Kidney glomerular epithelial cell (primary cell): ENCODE measurements at regions not wholly inside any gene's neighbourhood (a gene's known extent, or its start where the extent isn't known, plus 50 kb on each side); places are given as distances from the start of the nearest gene placed in this dataset.

Experiments
- DNase-seq: peaks from one replicate; lab custom pipeline; 2025; lab: John Stamatoyannopoulos, UW

GRCh38 chr9:13716601-13717321 lies 437.3 kb upstream of the MPDZ start:
- DNase-seq, result no peak

- DNase-seq, result no peak
Measured at GRCh38 chr9:13716090-13716489, 436.6 kb upstream of the MPDZ start.

- DNase-seq, result no peak
Measured at GRCh38 chr9:13715430-13715829, 435.9 kb upstream of the MPDZ start.

GRCh38 chr9:13707612-13708576 lies 428.4 kb upstream of the MPDZ start:
- no peak for DNase-seq

- DNase-seq, result no peak
Measured at GRCh38 chr9:13705918-13706317, 426.4 kb upstream of the MPDZ start.

DNA sequence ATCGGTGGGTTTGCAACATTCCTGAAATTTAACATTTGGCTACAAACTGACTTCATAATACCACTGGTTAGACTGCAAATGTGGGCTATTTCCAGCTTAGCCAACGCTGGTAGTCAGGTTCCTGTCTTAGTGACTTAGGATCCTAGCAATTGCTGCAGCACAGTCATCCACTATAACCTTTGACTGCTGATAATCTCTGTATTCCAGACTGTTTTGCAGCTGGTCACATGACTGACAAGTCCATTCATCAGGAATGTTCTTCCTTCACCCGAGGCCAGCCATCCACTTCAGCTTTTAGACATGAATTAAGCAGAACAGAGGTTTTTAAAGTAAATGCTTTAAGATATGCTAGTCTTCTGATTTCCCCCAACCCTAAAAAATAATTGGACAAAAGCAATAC lies 425.9 kb upstream of the MPDZ start:
- no peak for DNase-seq

GRCh38 chr9:13690595-13690994 lies 411.1 kb upstream of the MPDZ start:
- DNase-seq, result no peak

DNA sequence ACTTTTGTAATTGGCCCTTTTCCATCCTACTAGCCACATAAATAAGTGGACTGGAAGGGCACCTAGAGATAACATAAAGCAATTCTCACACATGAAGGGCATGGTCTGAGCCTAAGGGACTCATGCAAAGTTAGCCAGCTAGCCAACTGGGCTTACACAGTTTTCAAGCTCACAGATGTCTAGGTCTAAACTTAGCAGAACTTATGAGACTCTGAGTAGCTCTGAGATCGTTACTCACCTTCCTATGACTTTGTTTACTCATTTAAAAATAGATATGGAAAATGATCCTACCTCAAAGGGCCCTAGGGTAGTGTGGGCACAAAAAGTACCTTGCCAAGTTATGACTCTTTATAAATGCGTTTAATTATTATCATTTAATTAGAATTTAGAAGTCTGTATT lies 410.4 kb upstream of the MPDZ start:
- DNase-seq, result no peak

DNA sequence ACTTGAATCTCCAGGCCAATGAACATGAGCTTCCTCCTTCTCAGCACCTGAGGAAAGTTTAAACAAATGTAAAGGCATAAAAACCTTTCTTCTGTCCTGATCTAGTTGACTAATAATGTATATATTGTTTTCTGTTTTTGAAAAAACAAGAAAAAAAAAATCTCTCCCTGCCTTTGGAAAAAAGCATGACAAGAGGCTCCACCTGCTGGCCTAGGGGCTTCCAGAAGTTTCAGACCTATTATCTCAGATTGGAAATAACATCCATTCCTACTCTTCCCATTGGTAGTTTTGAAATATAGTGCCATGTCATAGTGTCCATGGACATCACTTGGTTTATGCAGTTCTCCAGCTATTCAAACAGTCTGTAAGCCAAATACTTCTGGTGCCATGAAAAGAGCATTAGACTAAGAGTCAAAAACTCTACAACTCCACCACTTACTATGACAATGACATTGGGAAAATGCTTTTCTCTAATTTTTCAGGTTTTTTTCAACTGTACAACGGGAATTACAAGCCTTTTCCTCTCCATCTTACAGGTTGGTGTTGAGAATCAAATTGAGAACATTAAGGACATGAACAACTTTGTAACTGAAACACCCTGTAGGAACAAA lies 409.6 kb upstream of the MPDZ start:
- peak; percentile 2 for DNase-seq

DNA sequence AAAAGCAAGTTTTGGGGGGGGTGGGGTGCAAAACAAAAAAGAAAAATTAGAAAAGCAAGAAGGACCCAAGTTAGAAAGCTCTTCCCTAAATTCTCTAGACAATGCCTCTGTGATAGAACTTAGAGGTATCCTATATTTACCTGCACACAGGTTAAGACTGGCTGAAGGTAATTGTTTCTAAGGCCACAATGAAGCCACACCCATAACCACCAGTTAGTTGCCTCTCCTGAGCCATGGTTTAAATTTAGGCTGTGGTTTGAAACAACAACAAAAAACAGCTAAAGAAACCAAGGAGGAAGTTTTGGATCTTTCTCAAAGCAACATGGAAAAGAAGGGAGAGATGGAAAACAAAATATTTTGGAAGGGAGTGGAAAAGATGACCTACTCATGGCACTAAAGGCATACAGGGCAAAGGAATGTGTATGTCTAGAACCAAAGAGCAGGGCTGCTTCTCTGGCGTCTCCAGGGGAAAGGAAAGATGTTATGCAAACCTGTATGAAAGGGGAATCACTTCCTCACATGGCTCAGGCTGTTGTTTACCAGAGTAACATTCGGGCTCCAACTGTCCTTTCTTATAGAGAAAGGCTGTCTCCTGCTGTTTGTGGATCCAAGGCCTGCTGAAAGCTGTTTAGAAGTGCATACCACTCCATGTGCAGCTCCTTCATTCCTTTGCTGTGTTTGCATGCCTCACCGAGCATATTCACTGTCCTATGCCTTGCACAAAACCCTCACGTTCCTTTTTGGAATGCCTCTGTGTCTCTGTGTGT lies 408.9 kb upstream of the MPDZ start:
- DNase-seq, result no peak

DNA sequence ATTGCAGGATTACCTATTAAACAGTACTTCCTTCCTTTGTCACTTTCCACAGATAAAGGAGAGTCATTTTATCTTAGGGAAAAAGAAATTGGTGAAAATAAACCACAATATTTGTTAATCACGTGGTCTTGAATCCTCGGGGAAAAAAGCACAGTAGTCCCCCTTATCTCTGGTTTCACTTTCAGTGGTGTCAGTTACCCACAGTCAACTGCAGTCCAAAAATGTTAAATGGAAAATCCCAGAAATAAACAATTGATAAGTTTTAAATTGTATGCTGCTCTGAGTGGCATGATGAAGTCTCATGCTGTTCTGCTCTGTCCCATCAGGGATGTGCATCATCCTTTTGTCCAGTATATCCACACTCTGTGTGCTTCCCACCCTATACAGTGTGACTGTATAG lies 405.2 kb upstream of the MPDZ start:
- DNase-seq, result no peak

DNA sequence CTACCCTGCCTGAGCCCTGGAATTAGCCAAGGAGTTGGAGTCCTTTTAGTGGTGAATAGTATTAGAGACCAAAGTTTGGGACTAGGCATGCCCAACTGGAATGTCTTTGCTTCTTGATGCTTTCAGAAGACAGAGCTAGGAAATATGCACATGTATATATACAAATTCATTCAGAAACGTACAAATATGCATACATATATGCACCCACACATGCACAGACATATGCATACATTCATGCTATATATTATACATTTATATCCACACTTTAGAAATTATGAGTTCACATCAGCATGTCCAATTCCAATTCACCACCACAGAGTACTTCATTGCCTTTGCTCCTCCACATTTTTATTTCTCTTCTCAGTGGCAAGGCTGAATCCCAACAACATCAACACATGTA lies 398.3 kb upstream of the MPDZ start:
- DNase-seq, result no peak

DNA sequence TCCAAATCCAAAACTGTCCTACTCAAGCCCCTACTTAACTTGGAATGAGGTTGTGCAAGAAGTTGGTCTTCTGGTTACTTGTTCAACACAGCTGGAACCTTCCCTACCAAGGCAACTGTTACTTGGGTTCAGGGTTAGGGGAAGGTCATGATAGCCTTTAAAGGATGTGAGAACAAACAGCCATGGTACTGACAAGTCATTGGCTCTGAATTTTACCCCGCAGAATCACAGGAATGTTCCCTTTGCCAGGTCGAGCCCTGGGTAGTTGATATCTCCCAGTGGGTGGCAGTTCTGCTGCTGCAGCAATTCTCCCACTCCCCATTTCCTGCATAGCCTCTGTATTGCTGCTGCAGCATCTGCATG lies 396.1 kb upstream of the MPDZ start:
- DNase-seq, result no peak

DNA sequence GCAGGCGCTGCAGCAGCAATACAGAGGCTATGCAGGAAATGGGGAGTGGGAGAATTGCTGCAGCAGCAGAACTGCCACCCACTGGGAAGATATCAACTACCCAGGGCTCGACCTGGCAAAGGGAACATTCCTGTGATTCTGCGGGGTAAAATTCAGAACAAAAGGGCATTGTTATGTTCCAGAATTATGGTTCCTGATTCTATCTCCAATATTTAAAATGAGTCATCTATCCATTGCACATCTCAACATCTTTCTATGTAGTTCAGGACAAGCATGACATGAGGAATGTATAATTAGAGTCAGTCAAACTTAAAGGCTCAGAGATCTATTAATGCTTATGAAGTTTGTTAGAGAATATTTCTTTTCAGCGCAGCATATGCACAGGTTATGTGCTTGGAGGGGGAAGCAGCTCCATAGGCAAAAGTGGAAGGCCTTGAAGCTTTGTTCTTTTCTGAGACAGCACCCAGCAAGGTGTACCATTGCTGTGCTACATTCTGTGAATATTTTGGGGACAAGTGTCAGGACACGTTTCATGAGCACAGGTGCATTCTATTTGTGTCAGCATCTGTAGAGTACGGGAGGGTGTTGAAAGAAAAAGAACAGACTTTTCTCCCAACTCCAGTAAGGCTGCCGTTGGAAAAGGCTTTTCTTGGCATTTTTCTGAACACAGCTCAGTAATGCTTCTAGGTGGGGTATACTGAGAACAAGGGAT lies 395.6 kb upstream of the MPDZ start:
- DNase-seq, result no peak

DNA sequence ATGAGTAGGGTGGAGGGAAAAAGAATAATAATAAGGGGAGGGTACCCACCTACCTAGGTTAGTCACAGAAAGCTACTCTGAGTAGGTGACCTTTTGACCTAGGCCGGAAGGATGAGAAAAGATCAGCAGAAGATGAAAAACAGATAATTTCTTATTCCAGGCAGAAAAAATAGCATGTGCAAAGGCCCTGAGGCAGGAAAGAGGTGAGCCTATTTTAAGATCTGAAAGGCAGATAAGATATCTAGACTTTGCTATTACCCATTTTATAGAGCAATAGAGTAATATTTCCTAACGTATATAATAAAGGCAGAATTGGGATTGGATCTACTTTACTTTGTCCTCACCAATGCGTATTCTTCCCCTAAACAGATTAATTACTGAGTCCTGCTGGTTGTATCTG lies 393.9 kb upstream of the MPDZ start:
- DNase-seq, result no peak

- DNase-seq, result no peak
Measured at GRCh38 chr9:13665418-13666066, 386.1 kb upstream of the MPDZ start.

DNA sequence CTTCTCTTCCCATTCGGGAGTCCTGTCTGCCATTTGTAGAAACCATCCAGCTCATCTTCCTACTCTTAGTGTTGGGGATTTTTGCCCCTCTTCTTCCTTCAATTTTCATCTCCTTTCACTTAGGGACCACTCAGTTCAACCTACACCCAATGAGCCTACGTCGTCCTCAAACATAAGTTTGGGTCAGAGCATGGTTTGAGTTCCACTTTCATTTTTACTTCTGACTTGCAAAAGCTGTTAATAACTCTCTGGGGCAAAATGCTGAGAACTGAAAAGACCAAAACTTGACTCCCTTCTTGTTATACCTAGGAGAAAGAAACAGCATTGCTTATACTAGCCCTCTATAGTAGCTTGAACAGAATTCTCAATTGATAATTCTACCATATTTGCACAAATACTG lies 381.5 kb upstream of the MPDZ start:
- no peak for DNase-seq

DNA sequence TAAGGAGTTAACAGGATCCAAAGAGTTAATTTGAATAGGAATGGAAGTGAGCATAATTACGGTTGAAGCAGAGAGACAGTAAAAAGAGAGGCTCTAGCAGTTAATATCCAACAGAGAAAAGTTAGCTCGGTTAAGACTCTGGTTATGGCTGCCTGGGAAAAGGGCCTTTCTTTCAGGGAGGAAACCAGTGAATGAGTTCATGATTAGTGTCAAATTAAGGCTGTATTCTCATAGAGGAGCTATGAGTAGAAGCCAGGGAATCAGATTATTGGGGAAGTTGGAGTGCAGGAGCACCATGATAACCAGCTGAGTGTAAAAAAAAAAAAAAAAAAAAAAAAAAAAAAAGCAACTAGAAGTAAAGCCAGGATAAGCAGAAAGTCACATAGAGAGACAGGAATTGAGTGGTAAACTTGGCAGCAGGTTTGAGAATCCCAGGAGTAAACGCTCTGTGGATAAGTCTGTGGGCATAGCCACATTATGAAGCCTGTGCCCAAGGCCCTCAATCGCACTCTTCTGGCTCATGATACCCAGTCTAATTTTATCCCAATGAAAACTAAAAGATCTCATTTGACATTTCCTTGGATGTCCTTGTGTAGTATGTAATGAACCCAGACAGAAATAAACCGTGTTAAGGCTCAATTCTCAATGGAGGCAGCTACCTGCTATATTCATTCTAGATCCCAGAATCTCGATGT lies 372.6 kb upstream of the MPDZ start:
- DNase-seq, result no peak

DNA sequence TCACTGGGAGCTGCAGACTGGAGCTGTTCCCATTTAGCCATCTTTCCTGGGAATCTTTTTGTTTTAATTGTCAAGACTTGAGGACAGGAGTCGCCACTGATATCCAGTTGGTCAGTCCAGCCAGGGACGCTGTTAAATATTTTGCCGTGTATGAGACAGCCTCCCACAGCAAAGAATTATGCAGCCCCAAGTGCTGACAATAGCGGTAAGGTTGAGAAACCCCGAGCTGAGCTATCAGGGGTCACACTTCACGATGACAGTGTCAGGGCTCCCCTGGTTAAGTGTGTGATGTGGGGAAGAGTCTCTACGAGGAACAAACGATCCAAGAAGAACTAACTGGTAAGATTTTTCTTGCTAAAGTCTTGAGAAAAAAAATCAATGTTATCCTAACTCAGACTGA lies 372.0 kb upstream of the MPDZ start:
- no peak for DNase-seq

DNA sequence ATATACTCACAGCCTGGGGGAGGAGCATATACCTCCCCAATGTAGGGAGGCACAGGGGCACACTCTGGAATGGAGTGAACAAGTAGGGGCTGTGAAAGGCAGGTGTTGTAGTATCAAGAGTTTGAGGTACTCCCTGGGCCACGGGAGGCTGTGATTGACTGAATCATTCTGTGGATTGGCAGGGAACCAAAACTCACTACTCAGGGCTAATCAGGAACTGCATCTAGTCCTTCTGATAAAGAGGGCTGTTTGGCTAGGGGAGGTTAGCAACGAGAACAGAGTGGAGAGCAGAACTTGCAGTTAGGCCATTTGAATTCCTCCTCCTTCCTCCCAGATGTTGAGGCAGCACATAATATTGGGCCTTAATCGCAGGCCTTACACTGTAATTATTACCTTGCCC lies 369.2 kb upstream of the MPDZ start:
- DNase-seq, result no peak
